Osteoblast (primary cell): ENCODE measurements at regions not wholly inside any gene's neighbourhood (a gene's known extent, or its start where the extent isn't known, plus 50 kb on each side); places are given as distances from the start of the nearest gene placed in this dataset.

ENCODE experiments used
- DNase-seq: peaks from one replicate; pipeline ENCODE4 v3.0.0; 2011; ENCODE audit warnings: low spot score, mixed read lengths; ENCODE audit not compliant: insufficient read length; ENCODE audit errors: missing footprints
- H2AFZ ChIP-seq: 2 replicates; pipeline ENCODE4 v1.6.0; 2011; ENCODE audit warnings: mild to moderate bottlenecking, low read length
- H3K27ac ChIP-seq: 2 replicates; pipeline ENCODE4 v1.5.1; 2011; ENCODE audit warnings: mild to moderate bottlenecking, low read depth, low read length, moderate library complexity
- H3K27me3 ChIP-seq: 2 replicates; pipeline ENCODE4 v1.6.0; 2012; ENCODE audit warnings: mild to moderate bottlenecking, control low read depth, inconsistent platforms, low read length, moderate library complexity; ENCODE audit not compliant: insufficient read depth
- H3K36me3 ChIP-seq: 2 replicates; pipeline ENCODE4 v1.5.1; 2011; ENCODE audit warnings: mild to moderate bottlenecking, low read length, control low read depth, moderate library complexity; ENCODE audit not compliant: insufficient read depth
- H3K4me1 ChIP-seq: 2 replicates; pipeline ENCODE4 v1.5.1; 2011; ENCODE audit warnings: mild to moderate bottlenecking, low read length, control low read depth, moderate library complexity; ENCODE audit not compliant: insufficient read depth
- H3K4me2 ChIP-seq: 2 replicates; pipeline ENCODE4 v1.6.0; 2011; ENCODE audit warnings: mild to moderate bottlenecking, low read length; ENCODE audit not compliant: insufficient read depth
- H3K4me3 ChIP-seq: fragments of 200-600 bp; sonication (generic); 3 replicates; pipeline ENCODE4 v1.5.1; 2012; ENCODE audit warnings: mild to moderate bottlenecking, low read length, inconsistent platforms; ENCODE audit not compliant: insufficient read depth
- H3K79me2 ChIP-seq: 2 replicates; pipeline ENCODE4 v1.6.0; 2012; ENCODE audit warnings: mild to moderate bottlenecking, low read length, control low read depth, inconsistent platforms; ENCODE audit not compliant: insufficient read depth
- H3K9me3 ChIP-seq: 2 replicates; pipeline ENCODE4 v1.5.1; 2011; ENCODE audit warnings: low read depth, low read length, control low read depth
- H4K20me1 ChIP-seq: 2 replicates; pipeline ENCODE4 v1.6.0; 2012; ENCODE audit warnings: mild to moderate bottlenecking, low read length, control low read depth; ENCODE audit not compliant: insufficient read depth
- CTCF ChIP-seq: IDR thresholded peaks from 2 replicates; pipeline ENCODE4 v1.5.1; 2011; ENCODE audit warnings: mild to moderate bottlenecking, low read depth, low read length, moderate library complexity; ENCODE audit errors: extremely low read depth

GRCh38 chr9:115349542-115349941, 231.6 kb upstream of the TNC start:
- H3K9me3 ChIP-seq = peaks cover 4% of the 10 kb centered on the region
- H3K79me2 ChIP-seq = no peaks in the 10 kb centered on the region
- H3K27me3 ChIP-seq = no peaks in the 10 kb centered on the region
- no peaks in the 10 kb centered on the region for H4K20me1 ChIP-seq
- H3K4me3 ChIP-seq = no peak overlapping the region
- peak overlapping the region; percentile 79 for H3K27ac ChIP-seq
- H3K36me3 ChIP-seq = no peaks in the 10 kb centered on the region
- H2AFZ ChIP-seq = no peak overlapping the region
- H3K4me2 ChIP-seq = peak overlapping the region; percentile 9
- peak; percentile 89 for DNase-seq
- TF ChIP-seq CTCF = no peak
- H3K4me1 ChIP-seq = peaks cover 25% of the 10 kb centered on the region

GRCh38 chr9:115350548-115350947, 232.6 kb upstream of the TNC start:
- no peaks in the 10 kb centered on the region for H3K27me3 ChIP-seq
- no peaks in the 10 kb centered on the region for H3K79me2 ChIP-seq
- TF ChIP-seq CTCF = no peak
- DNase-seq = peak; percentile 53
- H4K20me1 ChIP-seq = no peaks in the 10 kb centered on the region
- H3K4me1 ChIP-seq = peaks cover 25% of the 10 kb centered on the region
- H3K4me3 ChIP-seq = no peak overlapping the region
- peak overlapping the region; percentile 18 for H3K4me2 ChIP-seq
- peaks cover 4% of the 10 kb centered on the region for H3K9me3 ChIP-seq
- H3K27ac ChIP-seq = peak overlapping the region; percentile 79
- no peak overlapping the region for H2AFZ ChIP-seq
- H3K36me3 ChIP-seq = no peaks in the 10 kb centered on the region

- Histone ChIP-seq H3K79me2 (no peaks in the 10 kb centered on the region), H3K27ac (no peak overlapping the region), H3K27me3 (no peaks in the 10 kb centered on the region), H3K4me2 (no peak overlapping the region), H3K9me3 (no peaks in the 10 kb centered on the region), H4K20me1 (no peaks in the 10 kb centered on the region), H3K4me3 (no peak overlapping the region), H2AFZ (no peak overlapping the region), H3K36me3 (no peaks in the 10 kb centered on the region), H3K4me1 (peaks cover 23% of the 10 kb centered on the region)
- no peak for DNase-seq
- TF ChIP-seq CTCF = no peak
Observed at GRCh38 chr9:115353681-115354080, 235.7 kb upstream of the TNC start.

- Histone ChIP-seq H3K4me1 (no peaks in the 10 kb centered on the region), H3K4me3 (no peak overlapping the region), H4K20me1 (no peaks in the 10 kb centered on the region), H3K27ac (no peak overlapping the region), H2AFZ (no peak overlapping the region), H3K9me3 (no peaks in the 10 kb centered on the region), H3K79me2 (no peaks in the 10 kb centered on the region), H3K4me2 (no peak overlapping the region), H3K36me3 (no peaks in the 10 kb centered on the region), H3K27me3 (no peaks in the 10 kb centered on the region)
- TF ChIP-seq CTCF = no peak
- DNase-seq = no peak
Observed at GRCh38 chr9:115357821-115358220, 239.9 kb upstream of the TNC start.
